Fibroblast of skin of right biceps (primary cell): ENCODE measurements at regions not wholly inside any gene's neighbourhood (a gene's known extent, or its start where the extent isn't known, plus 50 kb on each side); places are given as distances from the start of the nearest gene placed in this dataset.
A peak's percentile ranks its signal among the peaks of the same experiment; 100 is the strongest.
"Not testable (repeated sequence)": the region's sequence is repeated elsewhere in the genome, so short reads cannot be mapped to it uniquely, and the experiment has no call there.

Source experiments
- DNase-seq: peaks from one replicate; pipeline ENCODE4 v3.0.0-alpha.2; 2013

- no peak for DNase-seq
Observed at GRCh38 chr5:67917561-67917960, 298.0 kb upstream of the PIK3R1 start.

DNA sequence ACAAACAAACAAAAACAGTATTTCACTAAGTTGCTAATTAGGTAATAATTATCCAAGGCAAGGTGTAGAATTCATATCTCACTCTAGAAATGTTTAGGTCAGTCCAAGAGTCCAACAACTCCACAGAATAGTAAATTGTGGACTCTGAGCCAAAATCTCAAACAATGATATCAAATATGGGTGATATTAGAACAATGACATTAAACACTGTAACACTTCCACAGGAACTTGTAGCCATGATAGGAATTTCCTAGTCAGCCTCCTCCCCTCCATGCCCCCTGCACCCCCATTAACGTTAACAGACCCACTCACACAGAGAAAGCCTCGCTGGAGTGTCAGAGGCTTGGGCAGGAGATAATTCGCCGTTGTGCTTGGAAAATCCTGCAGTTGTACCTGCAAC, 305.0 kb upstream of the PIK3R1 start:
- no peak for DNase-seq

DNA sequence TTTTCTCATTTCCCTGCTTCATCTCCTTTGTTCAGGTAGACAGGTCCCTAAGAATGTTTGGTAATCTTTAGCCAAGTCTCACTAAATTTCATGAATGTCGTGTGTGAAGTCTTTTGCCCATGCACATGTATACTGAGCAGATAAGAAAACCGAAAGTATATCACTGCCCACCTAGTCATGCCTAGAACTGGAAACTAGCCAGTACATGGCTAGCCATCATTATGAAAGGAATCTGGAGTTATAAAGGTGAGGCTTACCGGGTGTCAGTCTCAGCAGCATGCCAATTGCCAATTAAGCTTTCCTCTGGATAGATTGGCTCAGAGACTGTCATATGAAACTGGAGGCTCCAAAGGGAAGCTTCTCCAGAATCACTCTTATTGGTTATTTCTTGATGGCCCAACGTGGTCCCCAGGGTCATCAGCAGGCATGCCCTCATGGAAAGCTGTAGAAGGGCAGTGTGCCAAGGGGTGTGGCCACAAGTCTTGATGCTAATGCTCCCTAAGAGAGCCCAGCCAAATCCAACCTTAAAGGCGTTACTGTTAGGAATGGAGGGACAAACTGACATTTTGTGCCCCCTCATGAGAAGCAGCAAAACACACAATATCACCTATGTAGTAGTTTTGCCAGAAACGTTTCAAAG, 307.3 kb upstream of the PIK3R1 start:
- no peak for DNase-seq

- DNase-seq, result no peak
Observed at GRCh38 chr5:67904366-67904765, 311.2 kb upstream of the PIK3R1 start.

- DNase-seq, result no peak
Observed at GRCh38 chr5:67903656-67904055, 311.9 kb upstream of the PIK3R1 start.

- no peak for DNase-seq
Observed at GRCh38 chr5:67903121-67903520, 312.4 kb upstream of the PIK3R1 start.

- no peak for DNase-seq
Observed at GRCh38 chr5:67902497-67902830, 313.1 kb upstream of the PIK3R1 start.

- DNase-seq, result no peak
Observed at GRCh38 chr5:67901814-67902496, 313.6 kb upstream of the PIK3R1 start.

DNA sequence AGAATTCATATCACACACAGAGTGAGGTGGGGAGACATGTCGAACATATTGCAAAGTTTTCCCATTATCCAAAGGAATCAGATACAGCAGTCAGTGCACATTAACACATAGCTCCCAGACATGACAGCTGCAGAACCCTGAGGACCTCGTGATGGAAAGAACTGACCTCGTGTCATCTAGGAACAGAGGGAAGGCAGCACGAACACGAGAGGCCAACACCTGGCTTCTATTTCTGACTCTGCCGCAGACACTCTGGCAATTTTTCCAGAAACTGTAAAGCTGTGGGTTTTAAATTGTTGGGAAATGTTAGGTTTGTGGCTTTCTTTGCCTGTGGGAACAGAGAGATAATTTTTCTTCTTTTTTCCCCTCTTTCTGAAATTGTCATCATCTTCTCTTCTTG, 315.0 kb upstream of the PIK3R1 start:
- peak; percentile 59 for DNase-seq

GRCh38 chr5:67897980-67898379, 317.6 kb upstream of the PIK3R1 start:
- DNase-seq, result no peak

GRCh38 chr5:67897431-67897830, 318.1 kb upstream of the PIK3R1 start:
- DNase-seq, result no peak

- no peak for DNase-seq
Observed at GRCh38 chr5:67896930-67897313, 318.6 kb upstream of the PIK3R1 start.

GRCh38 chr5:67896311-67896929, 319.1 kb upstream of the PIK3R1 start:
- no peak for DNase-seq

DNA sequence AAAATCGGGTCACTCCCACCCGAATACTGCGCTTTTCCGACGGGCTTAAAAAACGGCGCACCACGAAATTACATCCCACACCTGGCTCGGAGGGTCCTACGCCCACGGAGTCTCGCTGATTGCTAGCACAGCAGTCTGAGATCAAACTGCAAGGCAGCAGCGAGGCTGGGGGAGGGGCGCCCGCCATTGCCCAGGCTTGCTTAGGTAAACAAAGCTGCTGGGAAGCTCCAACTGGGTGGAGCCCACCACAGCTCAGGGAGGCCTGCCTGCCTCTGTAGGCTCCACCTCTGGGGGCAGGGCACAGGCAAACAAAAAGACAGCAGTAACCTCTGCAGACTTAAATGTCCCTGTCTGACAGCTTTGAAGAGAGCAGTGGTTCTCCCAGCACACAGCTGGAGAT, 325.7 kb upstream of the PIK3R1 start:
- DNase-seq, result not testable (repeated sequence)

GRCh38 chr5:67887748-67888161, 327.8 kb upstream of the PIK3R1 start:
- no peak for DNase-seq

GRCh38 chr5:67886761-67887160, 328.8 kb upstream of the PIK3R1 start:
- no peak for DNase-seq

DNA sequence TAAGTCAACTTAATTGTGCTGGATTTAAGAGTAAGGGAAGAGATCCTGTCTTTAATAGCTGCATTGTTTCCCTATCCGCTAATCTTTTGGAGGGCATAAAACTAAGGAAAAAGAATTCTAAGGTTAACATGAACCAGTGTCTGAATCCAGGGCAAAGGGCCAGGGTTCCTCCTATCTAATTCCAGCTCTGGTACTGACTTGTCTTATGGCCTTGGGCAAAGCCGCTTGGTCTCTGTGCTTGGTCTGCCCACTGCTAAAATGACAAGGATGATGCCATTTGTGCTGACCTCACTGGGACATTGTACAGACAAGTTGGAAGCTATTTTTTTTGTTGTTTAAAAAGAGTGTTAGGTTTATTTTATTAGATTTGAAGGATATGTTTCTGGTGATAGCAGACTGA, 334.7 kb upstream of the PIK3R1 start:
- no peak for DNase-seq

DNA sequence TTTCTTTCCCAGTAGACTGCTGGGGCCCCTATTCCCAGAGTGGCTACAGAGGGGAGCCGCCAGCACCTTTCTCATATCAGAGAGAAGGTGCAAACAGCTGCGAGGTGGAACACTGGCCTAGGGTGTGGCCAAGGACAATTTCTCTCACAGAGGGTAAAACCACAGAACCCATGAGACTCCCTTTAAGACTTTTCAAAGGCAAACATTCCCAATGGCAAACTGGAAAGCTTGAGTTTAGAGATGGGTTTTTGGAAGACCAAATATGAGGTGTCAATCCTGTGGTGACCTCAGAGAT, 335.1 kb upstream of the PIK3R1 start:
- DNase-seq, result no peak

DNA sequence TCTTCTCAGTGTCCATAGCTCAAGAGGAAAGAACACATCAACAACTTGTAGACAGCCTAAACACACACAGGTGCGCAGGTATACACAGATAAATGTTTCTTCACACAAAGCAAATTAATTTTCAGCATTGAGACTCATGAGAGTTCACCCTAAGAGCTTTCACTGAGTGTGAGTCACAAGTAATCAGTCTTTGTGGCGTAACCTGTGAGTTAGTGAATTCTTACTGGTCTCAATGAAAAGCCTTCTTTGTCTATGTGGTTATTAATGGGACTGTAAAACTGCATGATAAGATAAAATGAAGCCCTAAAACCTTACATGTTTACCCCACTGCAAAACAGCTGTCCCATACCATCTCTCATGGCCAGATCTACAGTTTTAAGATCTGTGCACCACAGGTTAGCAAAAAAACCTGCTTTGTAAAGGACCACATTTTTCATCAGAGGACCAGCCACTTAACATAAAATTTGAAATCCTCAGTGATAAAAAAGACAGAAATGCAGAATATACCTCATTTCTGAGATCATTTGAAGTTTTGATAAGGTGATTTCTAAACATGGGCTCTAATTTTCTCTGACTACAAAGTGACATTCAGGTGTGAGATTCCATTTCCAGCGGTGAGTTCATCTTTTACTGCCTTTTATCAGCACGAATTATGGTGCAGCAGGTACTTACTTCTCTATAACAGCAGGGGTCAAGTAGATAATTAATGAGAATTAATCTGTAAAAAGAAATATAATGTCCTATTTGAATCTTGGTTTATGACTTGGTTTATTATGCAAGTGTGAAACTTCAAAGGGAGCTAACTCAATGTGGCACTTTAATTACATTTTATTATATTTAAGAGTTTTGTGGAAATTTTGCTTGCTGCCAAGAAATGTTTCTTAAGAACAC, 335.7 kb upstream of the PIK3R1 start:
- DNase-seq, result peak; percentile 20

DNA sequence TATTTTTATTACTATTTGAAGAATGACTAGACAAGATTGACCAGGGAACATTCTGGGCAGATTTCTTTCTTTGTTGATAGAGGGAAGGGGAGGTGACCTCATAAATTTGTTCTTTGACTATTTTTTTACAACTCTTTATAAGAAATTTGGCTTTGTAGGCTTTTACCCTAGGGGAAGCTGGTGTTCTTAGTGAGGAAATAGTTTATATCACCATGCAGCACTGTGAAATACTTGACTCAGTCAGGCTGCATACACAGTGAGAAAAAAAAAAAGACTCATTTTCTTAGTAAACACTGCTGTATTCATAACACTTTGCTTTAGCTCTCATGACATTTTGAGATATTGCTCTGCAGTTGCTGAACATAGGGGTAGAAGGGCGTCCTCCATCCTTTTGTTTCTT, 336.6 kb upstream of the PIK3R1 start:
- DNase-seq, result no peak

GRCh38 chr5:67876371-67876770, 339.2 kb upstream of the PIK3R1 start:
- no peak for DNase-seq

DNA sequence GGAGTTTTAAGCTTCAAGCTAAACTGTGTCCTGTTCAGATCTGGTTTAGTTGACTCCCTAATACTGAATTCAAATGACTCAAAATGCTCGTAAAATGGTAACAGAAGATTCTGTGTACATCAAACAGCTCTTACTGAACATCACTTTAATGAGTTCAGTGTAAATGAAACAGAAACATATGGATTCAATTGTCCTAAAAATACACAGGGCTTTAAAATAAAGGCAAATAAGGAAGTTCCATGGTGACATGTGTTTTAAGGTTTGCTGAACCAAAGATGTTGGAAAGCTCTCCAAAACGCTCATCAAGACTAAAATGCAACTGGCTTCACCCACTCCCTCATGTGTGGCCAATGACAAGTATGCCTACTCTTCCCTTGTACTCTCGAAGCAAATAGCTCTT, 340.0 kb upstream of the PIK3R1 start:
- DNase-seq, result peak; percentile 35

- no peak for DNase-seq
Observed at GRCh38 chr5:67873935-67874334, 341.6 kb upstream of the PIK3R1 start.

- no peak for DNase-seq
Observed at GRCh38 chr5:67870662-67871061, 344.9 kb upstream of the PIK3R1 start.
